ENCODE measurements at regions not wholly inside any gene's neighbourhood (a gene's known extent, or its start where the extent isn't known, plus 50 kb on each side); places are given as distances from the start of the nearest gene placed in this dataset.

DNA sequence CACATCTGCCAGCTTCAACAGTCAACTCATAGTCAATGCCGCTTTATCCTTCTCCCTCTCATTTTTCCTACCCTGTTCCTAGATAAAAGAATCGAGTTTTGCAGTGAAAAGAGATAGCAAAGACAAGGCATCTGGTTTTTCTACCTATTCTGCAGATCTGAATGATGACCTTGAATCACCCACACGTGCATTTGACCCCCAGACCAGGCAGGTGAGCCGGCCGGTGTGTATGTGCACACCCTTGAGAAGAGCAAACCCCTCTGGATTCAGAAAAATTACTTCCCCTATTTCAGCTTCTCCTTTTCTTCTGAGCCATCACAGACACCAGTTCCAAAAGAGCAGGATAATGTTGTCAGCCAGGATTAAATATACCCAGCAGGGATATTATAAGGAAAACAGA lies 115.6 kb upstream of the ST6GAL2 start:
- Mint-ChIP-seq H3K27ac (no peak overlapping the region), H3K27me3 (ENCODE audit: low read depth) (peaks cover 4% of the 10 kb centered on the region), H3K4me1 (peaks cover 4% of the 10 kb centered on the region in 2 experiments; a peak in 1 of 4 replicates), H3K4me3 (no peak overlapping the region), H3K36me3 (ENCODE audit: insufficient read depth in 1 of 3, low read depth in 3 of 3) (no peaks in the 10 kb centered on the region; a peak in 1 of 7 replicates), H3K9me3 (no peaks in the 10 kb centered on the region)
- Histone ChIP-seq H4K20me1 (ENCODE audit: control insufficient read depth, insufficient read depth, insufficient read length) (no peaks in the 10 kb centered on the region), H3K4me2 (ENCODE audit: insufficient read depth, insufficient read length, low read length) (no peak overlapping the region), H2AK5ac (ENCODE audit: insufficient read length, low read length) (no peak overlapping the region), H3K4me1 (ENCODE audit: insufficient read depth, low read length) (no peaks in the 10 kb centered on the region), H3K14ac (ENCODE audit: insufficient read depth, low read length) (no peak overlapping the region), H2BK120ac (ENCODE audit: low read depth, low read length, poor library complexity, severe bottlenecking) (no peak overlapping the region), H3K4ac (ENCODE audit: low read depth, low read length) (no peak overlapping the region), H3K23me2 (ENCODE audit: insufficient read length, low read depth, low read length, poor library complexity, severe bottlenecking) (no peaks in the 10 kb centered on the region), H3K56ac (ENCODE audit: insufficient read length, low read depth, low read length) (no peak overlapping the region), H2AFZ (ENCODE audit: low read length) (no peak overlapping the region), H2BK20ac (ENCODE audit: low read depth, low read length, poor library complexity, severe bottlenecking) (no peak overlapping the region), H3K79me2 (ENCODE audit: insufficient read depth, low read length) (no peaks in the 10 kb centered on the region), H3K27me3 (ENCODE audit: insufficient read depth, low read length) (no peaks in the 10 kb centered on the region), H3K9ac (ENCODE audit: extremely low read depth, insufficient read length, low read length) (no peak overlapping the region), H2BK5ac (ENCODE audit: insufficient read length, low read length) (no peak overlapping the region), H4K8ac (replicated peaks; ENCODE audit: insufficient read length, low read depth, low read length) (no peak overlapping the region), H3K79me1 (ENCODE audit: insufficient read depth, low read depth, low read length, poor library complexity, severe bottlenecking) (no peaks in the 10 kb centered on the region), H3K18ac (ENCODE audit: insufficient read length, low read depth, low read length) (no peak overlapping the region), H3T11ph (ENCODE audit: low read length) (no peak overlapping the region), H2BK15ac (ENCODE audit: low read depth, low read length) (no peak overlapping the region), H4K5ac (ENCODE audit: insufficient read length, low read depth, low read length) (no peak overlapping the region), H3K27ac (ENCODE audit: insufficient read length, low read depth, low read length) (no peak overlapping the region), H3K9me3 (ENCODE audit: control insufficient read depth, low read depth, low read length) (no peaks in the 10 kb centered on the region), H3K23ac (ENCODE audit: insufficient read length, low read depth, low read length) (no peak overlapping the region), H4K91ac (ENCODE audit: insufficient read length, low read depth, low read length) (no peak overlapping the region), H2BK12ac (ENCODE audit: insufficient read length, low read depth, low read length) (no peak overlapping the region)
- WGBS (ENCODE audit: extremely low coverage, insufficient read length, low lambda C conversion rate) = no CpG with 5 or more reads among the region's 5 CpGs
- TF ChIP-seq, protein P1, sequence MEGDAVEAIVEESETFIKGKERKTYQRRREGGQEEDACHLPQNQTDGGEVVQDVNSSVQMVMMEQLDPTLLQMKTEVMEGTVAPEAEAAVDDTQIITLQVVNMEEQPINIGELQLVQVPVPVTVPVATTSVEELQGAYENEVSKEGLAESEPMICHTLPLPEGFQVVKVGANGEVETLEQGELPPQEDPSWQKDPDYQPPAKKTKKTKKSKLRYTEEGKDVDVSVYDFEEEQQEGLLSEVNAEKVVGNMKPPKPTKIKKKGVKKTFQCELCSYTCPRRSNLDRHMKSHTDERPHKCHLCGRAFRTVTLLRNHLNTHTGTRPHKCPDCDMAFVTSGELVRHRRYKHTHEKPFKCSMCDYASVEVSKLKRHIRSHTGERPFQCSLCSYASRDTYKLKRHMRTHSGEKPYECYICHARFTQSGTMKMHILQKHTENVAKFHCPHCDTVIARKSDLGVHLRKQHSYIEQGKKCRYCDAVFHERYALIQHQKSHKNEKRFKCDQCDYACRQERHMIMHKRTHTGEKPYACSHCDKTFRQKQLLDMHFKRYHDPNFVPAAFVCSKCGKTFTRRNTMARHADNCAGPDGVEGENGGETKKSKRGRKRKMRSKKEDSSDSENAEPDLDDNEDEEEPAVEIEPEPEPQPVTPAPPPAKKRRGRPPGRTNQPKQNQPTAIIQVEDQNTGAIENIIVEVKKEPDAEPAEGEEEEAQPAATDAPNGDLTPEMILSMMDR (conservative IDR thresholded peaks at IDR 0.05) = no peak
- DNase-seq = no peak

All from H9 (cell line).